ENCODE measurements at regions not wholly inside any gene's neighbourhood (a gene's known extent, or its start where the extent isn't known, plus 50 kb on each side); places are given as distances from the start of the nearest gene placed in this dataset.

- Mint-ChIP-seq H3K4me1 (no peaks in the 10 kb centered on the region), H3K36me3 (peaks cover 0 to 4% (median 0%) of the 10 kb centered on the region in 3 donors)
Observed at GRCh38 chr9:8030095-8030494, 230.5 kb upstream of the DMAC1 start.

GRCh38 chr9:8027351-8027750, 227.8 kb upstream of the DMAC1 start:
- H3K4me3 ChIP-seq (ENCODE audit: low read length) = no peak overlapping the region
- no peaks in the 10 kb centered on the region for H3K4me1 Mint-ChIP-seq
- POLR2A ChIA-PET = no interaction called here
- no peaks in the 10 kb centered on the region for H3K27me3 ChIP-seq (ENCODE audit: insufficient read depth, low read length, poor library complexity, severe bottlenecking)
- no peak overlapping the region for H3K27ac Mint-ChIP-seq
- no peaks in the 10 kb centered on the region for H3K36me3 ChIP-seq (ENCODE audit: insufficient read depth, low read length)
- H3K27me3 Mint-ChIP-seq = peaks cover 3 to 5% of the 10 kb centered on the region in 2 donors
- H3K27ac ChIP-seq (ENCODE audit: low read depth, low read length) = no peak overlapping the region
- no peaks in the 10 kb centered on the region for H3K4me1 ChIP-seq (ENCODE audit: insufficient read depth, low read length)
- H3K4me3 Mint-ChIP-seq = no peak overlapping the region
- CTCF ChIA-PET = no interaction called here
- H3K9me3 ChIP-seq (ENCODE audit: low read length) = no peaks in the 10 kb centered on the region
- peaks cover 0 to 10% (median 3%) of the 10 kb centered on the region in 5 donors for H3K9me3 Mint-ChIP-seq
- H3K36me3 Mint-ChIP-seq = peaks cover 0 to 10% (median 0%) of the 10 kb centered on the region in 3 donors
- no peak for DNase-seq

More at GRCh38 chr9:8030095-8030494, 230.5 kb upstream of the DMAC1 start:
- Histone ChIP-seq H3K27ac (ENCODE audit: low read depth, low read length) (no peak overlapping the region), H3K36me3 (ENCODE audit: insufficient read depth, low read length) (no peaks in the 10 kb centered on the region), H3K4me3 (ENCODE audit: low read length) (no peak overlapping the region), H3K9me3 (ENCODE audit: low read length) (no peaks in the 10 kb centered on the region), H3K4me1 (ENCODE audit: insufficient read depth, low read length) (no peaks in the 10 kb centered on the region), H3K27me3 (ENCODE audit: insufficient read depth, low read length, poor library complexity, severe bottlenecking) (no peaks in the 10 kb centered on the region)
- ChIA-PET CTCF (no interaction called here), POLR2A (no interaction called here)
- DNase-seq = no peak
- H3K4me3 Mint-ChIP-seq = no peak overlapping the region
- H3K27me3 Mint-ChIP-seq = peaks cover 0 to 5% of the 10 kb centered on the region in 2 donors
- H3K27ac Mint-ChIP-seq = no peak overlapping the region
- H3K9me3 Mint-ChIP-seq = no peaks in the 10 kb centered on the region

- Mint-ChIP-seq H3K4me3 (no peak overlapping the region), H3K27me3 (peaks cover 5 to 7% of the 10 kb centered on the region in 2 donors), H3K36me3 (peaks cover 0 to 15% (median 0%) of the 10 kb centered on the region in 3 donors), H3K9me3 (peaks cover 0 to 16% (median 7%) of the 10 kb centered on the region in 5 donors), H3K27ac (no peak overlapping the region), H3K4me1 (no peaks in the 10 kb centered on the region)
- H3K27me3 ChIP-seq (ENCODE audit: insufficient read depth, low read length, poor library complexity, severe bottlenecking) = no peaks in the 10 kb centered on the region
- ChIA-PET POLR2A (no interaction called here), CTCF (no interaction called here)
- H3K4me3 ChIP-seq (ENCODE audit: low read length) = no peak overlapping the region
- no peak for DNase-seq
- no peaks in the 10 kb centered on the region for H3K36me3 ChIP-seq (ENCODE audit: insufficient read depth, low read length)
- H3K27ac ChIP-seq (ENCODE audit: low read depth, low read length) = no peak overlapping the region
- H3K9me3 ChIP-seq (ENCODE audit: low read length) = no peaks in the 10 kb centered on the region
- H3K4me1 ChIP-seq (ENCODE audit: insufficient read depth, low read length) = no peaks in the 10 kb centered on the region
Observed at GRCh38 chr9:8025551-8025950, 226.0 kb upstream of the DMAC1 start.

- ChIA-PET CTCF (no interaction called here), POLR2A (no interaction called here)
- no peak for DNase-seq
- Mint-ChIP-seq H3K4me3 (no peak overlapping the region), H3K27me3 (peaks cover 3 to 7% of the 10 kb centered on the region in 2 donors), H3K4me1 (no peaks in the 10 kb centered on the region), H3K36me3 (peaks cover 0 to 18% (median 0%) of the 10 kb centered on the region in 3 donors), H3K9me3 (peaks cover 0 to 16% (median 7%) of the 10 kb centered on the region in 5 donors), H3K27ac (no peak overlapping the region)
- Histone ChIP-seq H3K27me3 (ENCODE audit: insufficient read depth, low read length, poor library complexity, severe bottlenecking) (no peaks in the 10 kb centered on the region), H3K9me3 (ENCODE audit: low read length) (no peaks in the 10 kb centered on the region), H3K27ac (ENCODE audit: low read depth, low read length) (no peak overlapping the region), H3K4me1 (ENCODE audit: insufficient read depth, low read length) (no peaks in the 10 kb centered on the region), H3K36me3 (ENCODE audit: insufficient read depth, low read length) (no peaks in the 10 kb centered on the region), H3K4me3 (ENCODE audit: low read length) (no peak overlapping the region)
Observed at GRCh38 chr9:8020186-8020585, 220.6 kb upstream of the DMAC1 start.

- Mint-ChIP-seq H3K27ac (no peak overlapping the region), H3K36me3 (peaks cover 0 to 18% (median 0%) of the 10 kb centered on the region in 3 donors), H3K27me3 (peaks cover 3 to 7% of the 10 kb centered on the region in 2 donors), H3K4me1 (no peaks in the 10 kb centered on the region), H3K9me3 (peaks cover 0 to 16% (median 7%) of the 10 kb centered on the region in 5 donors), H3K4me3 (no peak overlapping the region)
- DNase-seq = no peak
- Histone ChIP-seq H3K9me3 (ENCODE audit: low read length) (no peaks in the 10 kb centered on the region), H3K4me3 (ENCODE audit: low read length) (no peak overlapping the region), H3K27ac (ENCODE audit: low read depth, low read length) (no peak overlapping the region), H3K36me3 (ENCODE audit: insufficient read depth, low read length) (no peaks in the 10 kb centered on the region), H3K27me3 (ENCODE audit: insufficient read depth, low read length, poor library complexity, severe bottlenecking) (no peaks in the 10 kb centered on the region), H3K4me1 (ENCODE audit: insufficient read depth, low read length) (no peaks in the 10 kb centered on the region)
- ChIA-PET POLR2A (no interaction called here), CTCF (no interaction called here)
Observed at GRCh38 chr9:8019636-8020035, 220.1 kb upstream of the DMAC1 start.

GRCh38 chr9:8014997-8015682, 215.6 kb upstream of the DMAC1 start:
- ChIA-PET CTCF (interaction anchor here (0.9 to 2.4 kb wide), 2 partner anchors 14 to 27 kb away, joined by 3 to 5 read pairs; no protein-coding TSS in a partner anchor), POLR2A (no interaction called here)
- no peak overlapping the region for H3K4me3 ChIP-seq (ENCODE audit: low read length)
- Mint-ChIP-seq H3K9me3 (no peaks in the 10 kb centered on the region), H3K4me1 (no peaks in the 10 kb centered on the region), H3K36me3 (peaks cover 0 to 4% (median 0%) of the 10 kb centered on the region in 3 donors), H3K27me3 (peaks cover 0 to 3% of the 10 kb centered on the region in 2 donors), H3K27ac (no peak overlapping the region), H3K4me3 (no peak overlapping the region)
- H3K27ac ChIP-seq (ENCODE audit: low read depth, low read length) = no peak overlapping the region
- H3K9me3 ChIP-seq (ENCODE audit: low read length) = no peaks in the 10 kb centered on the region
- H3K4me1 ChIP-seq (ENCODE audit: insufficient read depth, low read length) = no peaks in the 10 kb centered on the region
- no peaks in the 10 kb centered on the region for H3K27me3 ChIP-seq (ENCODE audit: insufficient read depth, low read length, poor library complexity, severe bottlenecking)
- DNase-seq = no peak
- H3K36me3 ChIP-seq (ENCODE audit: insufficient read depth, low read length) = no peaks in the 10 kb centered on the region

- Mint-ChIP-seq H3K4me1 (no peaks in the 10 kb centered on the region), H3K27me3 (peaks cover 0 to 1% of the 10 kb centered on the region in 2 donors), H3K9me3 (no peaks in the 10 kb centered on the region), H3K27ac (no peak overlapping the region), H3K4me3 (no peak overlapping the region), H3K36me3 (no peaks in the 10 kb centered on the region)
- Histone ChIP-seq H3K27me3 (ENCODE audit: insufficient read depth, low read length, poor library complexity, severe bottlenecking) (no peaks in the 10 kb centered on the region), H3K4me1 (ENCODE audit: insufficient read depth, low read length) (no peaks in the 10 kb centered on the region), H3K27ac (ENCODE audit: low read depth, low read length) (no peak overlapping the region), H3K9me3 (ENCODE audit: low read length) (no peaks in the 10 kb centered on the region), H3K36me3 (ENCODE audit: insufficient read depth, low read length) (no peaks in the 10 kb centered on the region), H3K4me3 (ENCODE audit: low read length) (no peak overlapping the region)
- DNase-seq = no peak
- POLR2A ChIA-PET = no interaction called here
- CTCF ChIA-PET = interaction anchor here (2.4 kb wide), 1 partner anchor 25 kb away, joined by 5 read pairs; no protein-coding TSS in a partner anchor
Observed at GRCh38 chr9:8012986-8013385, 213.4 kb upstream of the DMAC1 start.

GRCh38 chr9:8011974-8012373, 212.4 kb upstream of the DMAC1 start:
- no peak overlapping the region for H3K4me3 Mint-ChIP-seq
- Histone ChIP-seq H3K9me3 (ENCODE audit: low read length) (no peaks in the 10 kb centered on the region), H3K4me3 (ENCODE audit: low read length) (no peak overlapping the region), H3K27me3 (ENCODE audit: insufficient read depth, low read length, poor library complexity, severe bottlenecking) (no peaks in the 10 kb centered on the region), H3K36me3 (ENCODE audit: insufficient read depth, low read length) (no peaks in the 10 kb centered on the region), H3K4me1 (ENCODE audit: insufficient read depth, low read length) (no peaks in the 10 kb centered on the region), H3K27ac (ENCODE audit: low read depth, low read length) (no peak overlapping the region)
- H3K36me3 Mint-ChIP-seq = no peaks in the 10 kb centered on the region
- no peak for DNase-seq
- POLR2A ChIA-PET = no interaction called here
- CTCF ChIA-PET = no interaction called here
- H3K4me1 Mint-ChIP-seq = no peaks in the 10 kb centered on the region
- no peaks in the 10 kb centered on the region for H3K9me3 Mint-ChIP-seq
- H3K27ac Mint-ChIP-seq = no peak overlapping the region
- H3K27me3 Mint-ChIP-seq = peaks cover 1 to 3% of the 10 kb centered on the region in 2 donors

Measured in CD8-positive, alpha-beta memory T cell (primary cell).